NOMO-1 treated with DMSO at 0.1 percent for 48 hours (cell line): ENCODE measurements at regions not wholly inside any gene's neighbourhood (a gene's known extent, or its start where the extent isn't known, plus 50 kb on each side); places are given as distances from the start of the nearest gene placed in this dataset.
"Not testable (repeated sequence)": the region's sequence is repeated elsewhere in the genome, so short reads cannot be mapped to it uniquely, and the experiment has no call there.

Source experiments
- DNase-seq: peaks from one replicate; lab custom pipeline; 2025; ENCODE audit not compliant: unreplicated experiment; lab: John Stamatoyannopoulos, UW

DNA sequence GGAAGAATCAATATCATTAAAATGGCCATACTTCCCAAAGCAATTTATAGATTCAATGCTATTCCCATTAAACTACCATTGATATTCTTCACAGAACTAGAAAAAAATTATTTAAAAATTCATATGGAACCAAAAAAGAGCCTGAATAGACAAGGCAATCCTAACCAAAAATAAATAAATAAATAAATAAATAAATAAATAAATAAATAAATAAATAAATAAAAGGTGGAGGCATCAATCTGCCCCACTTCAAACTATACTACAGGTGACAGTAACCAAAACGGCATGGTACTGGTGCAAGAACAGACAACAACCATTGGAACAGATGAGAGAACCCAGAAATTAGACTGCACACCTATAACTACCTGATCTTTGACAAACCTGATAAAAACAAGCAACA lies 598.5 kb upstream of the GRM3 start:
- DNase-seq, result not testable (repeated sequence)

DNA sequence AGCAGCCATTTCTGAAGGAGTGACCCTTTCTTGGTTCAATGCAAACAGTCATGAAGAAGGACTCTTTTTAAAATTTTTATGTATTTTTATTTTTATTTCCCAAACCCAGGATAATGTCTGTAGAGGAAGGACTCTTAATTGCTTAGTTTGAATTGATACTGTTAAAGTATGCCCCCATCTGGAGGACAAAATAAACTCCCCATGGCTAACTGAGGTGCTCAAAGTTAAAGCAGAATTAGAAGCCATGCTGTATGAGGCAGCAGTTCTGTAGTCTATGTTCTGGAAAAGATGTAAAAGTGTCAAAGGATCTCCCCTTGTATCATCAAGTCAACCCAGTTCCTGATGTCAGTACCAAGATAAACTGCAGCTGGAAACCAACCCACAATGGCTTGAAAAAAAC lies 617.9 kb upstream of the GRM3 start:
- DNase-seq, result no peak

DNA sequence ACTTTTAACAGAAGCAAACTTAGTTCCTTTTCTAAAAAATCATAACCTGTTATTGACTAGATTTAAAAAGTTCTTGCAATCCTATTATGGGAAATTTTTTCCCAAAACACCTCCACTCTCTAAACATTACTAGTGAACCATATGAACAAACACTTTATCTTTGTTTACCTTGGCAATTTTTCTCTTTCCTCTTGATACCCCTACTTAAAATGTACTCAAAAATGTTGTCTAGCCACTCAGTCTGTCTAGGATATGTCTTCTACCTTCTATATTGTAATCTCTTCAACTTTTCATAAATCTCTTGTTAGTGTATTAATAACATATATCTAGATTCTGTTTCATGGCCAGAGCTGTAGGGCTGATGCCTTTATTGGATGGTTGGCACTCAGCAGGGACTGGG lies 630.0 kb upstream of the GRM3 start:
- no peak for DNase-seq

DNA sequence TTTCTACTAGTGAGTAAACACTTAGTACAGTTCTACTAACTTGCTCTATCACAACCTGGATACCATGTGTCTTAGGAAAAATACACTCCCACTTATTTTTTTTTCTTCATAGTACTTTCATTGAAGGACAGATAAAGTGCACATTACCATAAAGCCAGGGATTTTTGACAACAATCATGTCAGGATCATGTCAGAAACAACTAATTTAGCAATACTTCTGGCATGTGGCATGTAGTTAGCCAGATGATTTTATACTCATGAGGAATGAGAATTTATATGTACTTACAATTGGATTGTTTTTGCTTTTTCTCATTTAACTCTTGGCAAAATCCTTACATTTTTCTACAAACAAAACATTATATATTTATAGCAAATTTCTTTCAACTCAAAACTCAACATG lies 630.7 kb upstream of the GRM3 start:
- DNase-seq, result no peak

DNA sequence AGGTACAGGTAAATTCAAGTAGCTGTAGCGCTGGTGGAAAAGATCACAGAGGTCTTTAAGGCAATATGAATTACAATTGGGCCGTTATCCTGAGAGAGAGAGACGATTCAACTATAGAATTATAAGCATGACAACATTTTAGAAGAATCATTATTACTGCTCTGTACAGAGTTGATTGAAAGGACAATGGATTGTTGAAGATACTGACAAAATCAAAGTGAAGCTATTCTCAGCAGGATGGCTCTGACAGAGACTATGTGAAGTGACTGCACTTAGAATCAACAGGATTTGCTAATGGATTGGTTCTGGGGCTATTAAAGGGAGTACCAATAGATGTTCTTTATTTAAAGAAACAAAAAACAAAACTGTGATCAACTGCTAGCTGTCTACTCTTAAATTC lies 634.8 kb upstream of the GRM3 start:
- no peak for DNase-seq

DNA sequence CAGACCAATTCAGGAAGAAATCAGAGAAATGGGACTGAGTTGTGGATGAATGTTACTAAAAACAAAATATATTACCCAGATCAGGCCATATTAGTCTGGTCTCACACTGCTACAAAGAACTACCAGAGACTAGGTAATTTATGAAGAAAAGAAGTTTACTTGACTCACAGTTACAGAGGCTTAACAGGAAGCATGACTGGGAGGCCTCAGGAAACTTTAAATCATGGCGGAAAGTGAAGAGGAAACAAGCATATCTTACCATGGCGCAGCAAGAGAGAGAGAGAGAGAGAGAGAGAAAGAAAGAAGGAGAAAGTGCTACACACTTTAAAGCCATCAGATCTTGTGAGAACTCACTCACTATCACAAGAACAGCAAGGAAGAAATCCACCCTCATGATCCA lies 636.8 kb upstream of the GRM3 start:
- DNase-seq, result no peak

DNA sequence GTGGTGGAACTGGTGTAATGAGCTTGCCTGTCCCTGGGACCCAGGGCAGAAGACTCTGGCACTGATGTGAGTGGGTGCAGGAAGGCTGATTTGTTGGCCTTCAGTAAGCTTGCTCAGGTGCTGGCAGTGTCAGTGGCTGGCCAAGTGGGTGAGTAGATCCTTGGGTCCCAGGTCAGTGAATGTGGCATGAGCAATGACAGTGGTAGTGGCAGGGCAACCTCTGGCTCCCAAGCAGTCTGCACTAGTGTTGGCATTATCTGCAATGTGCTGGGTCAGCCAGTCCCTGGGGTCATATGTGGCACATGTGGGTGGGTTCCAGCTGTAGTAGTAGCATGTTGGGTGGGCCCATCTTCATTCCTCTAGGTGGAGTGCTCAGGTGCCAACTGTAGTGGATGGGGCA lies 640.9 kb upstream of the GRM3 start:
- no peak for DNase-seq

DNA sequence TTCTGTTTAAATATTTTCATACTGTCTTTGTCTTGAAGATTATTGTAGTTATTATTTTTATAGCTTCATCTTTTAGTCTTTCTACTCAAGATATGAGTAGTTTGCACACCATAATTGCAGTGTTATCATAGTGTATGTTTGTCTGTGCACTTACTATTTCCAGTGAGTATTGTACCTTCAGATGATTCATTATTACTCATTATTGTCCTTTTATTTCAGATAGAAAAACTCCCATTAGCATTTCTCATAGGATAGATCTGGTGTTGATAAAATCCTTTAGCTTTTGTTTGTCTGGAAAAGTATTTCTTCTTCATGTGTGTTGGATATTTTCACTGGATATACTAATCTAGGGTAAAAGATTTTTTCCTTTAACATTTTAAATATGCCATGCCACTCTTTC lies 646.2 kb upstream of the GRM3 start:
- no peak for DNase-seq

DNA sequence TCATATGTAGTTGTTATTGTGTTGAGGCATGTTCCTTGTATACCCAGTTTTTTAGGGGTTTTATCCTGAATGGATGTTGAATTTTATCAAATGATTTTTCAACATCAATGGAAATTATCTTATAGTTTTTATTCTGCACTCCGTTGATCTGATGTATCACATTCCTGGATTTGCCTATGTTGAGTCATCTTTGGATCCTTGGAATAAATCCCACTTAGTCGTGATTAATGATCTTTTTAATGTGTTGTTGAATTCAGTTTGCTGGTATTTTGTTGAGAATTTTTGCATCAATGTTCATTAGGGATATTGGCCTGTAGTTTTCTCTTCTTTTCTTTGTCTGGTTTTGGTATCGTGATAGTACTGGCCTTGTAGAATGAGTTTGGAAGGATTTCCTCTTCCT lies 648.6 kb upstream of the GRM3 start:
- DNase-seq, result no peak

DNA sequence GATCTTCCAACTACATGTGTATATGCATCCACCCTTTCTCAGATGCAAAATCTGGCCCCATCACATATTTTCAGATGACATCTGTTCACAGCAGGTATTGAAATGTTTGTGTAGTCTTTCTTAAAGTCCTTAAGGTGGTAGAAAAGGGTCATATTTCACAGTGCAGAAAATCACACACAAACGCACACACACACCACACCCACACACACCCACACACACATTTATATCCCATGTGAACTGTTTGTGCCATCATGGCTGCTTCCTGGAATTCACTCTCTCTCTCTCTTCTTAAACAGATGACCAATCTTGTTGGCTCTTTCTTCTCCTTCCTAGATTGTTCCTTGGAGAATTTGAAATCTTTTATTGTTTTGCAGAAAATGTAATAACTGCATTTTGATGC lies 663.0 kb upstream of the GRM3 start:
- no peak for DNase-seq

DNA sequence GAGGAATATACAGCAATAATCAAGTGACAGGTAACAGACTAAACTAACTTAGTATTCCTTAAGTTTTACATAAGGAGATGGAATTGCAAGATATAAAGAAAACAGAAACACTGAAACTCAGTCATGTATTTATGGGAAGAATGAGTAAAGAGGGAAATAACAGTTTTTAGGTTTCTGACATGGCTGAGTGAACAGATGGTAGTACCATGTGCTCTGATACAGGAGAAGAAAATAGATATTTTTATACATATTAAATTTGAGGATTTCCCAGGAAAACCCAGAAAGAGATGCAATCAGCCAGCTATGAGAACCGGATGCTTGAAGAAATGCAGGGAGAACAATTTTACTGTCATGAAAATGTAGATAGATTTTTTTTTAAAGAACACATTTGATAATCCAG lies 669.5 kb upstream of the GRM3 start:
- no peak for DNase-seq

DNA sequence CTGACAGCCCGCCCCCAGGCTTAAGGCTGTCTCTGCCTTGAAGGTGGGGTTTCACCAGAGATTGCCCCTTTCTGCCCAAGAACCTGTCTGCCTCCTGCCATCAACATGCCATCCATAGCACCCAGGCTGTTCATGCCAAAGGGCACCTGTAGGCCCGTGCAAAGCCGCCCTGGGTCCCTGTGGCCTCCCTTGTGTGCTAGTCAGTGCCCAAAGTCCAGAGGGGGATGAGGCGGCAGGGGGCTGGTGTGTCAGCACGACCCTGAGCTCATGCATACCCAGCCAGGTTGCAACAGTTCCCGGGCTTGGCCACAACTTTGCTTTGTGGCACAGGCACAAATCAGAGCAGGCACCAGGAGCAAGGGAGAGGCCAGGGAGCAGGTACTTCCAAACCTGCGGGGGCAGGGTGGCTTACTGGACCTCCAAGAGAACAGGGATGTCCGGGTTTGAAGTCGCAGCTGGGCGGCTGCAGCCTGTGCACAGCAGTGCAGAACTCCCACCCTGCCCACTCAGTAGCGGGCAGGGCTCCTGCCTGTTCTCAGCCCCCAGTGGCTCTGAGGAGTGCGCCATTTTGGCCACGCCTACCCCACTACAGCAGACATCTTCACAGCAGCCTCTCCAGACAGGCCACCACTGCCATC lies 671.1 kb upstream of the GRM3 start:
- DNase-seq, result no peak

DNA sequence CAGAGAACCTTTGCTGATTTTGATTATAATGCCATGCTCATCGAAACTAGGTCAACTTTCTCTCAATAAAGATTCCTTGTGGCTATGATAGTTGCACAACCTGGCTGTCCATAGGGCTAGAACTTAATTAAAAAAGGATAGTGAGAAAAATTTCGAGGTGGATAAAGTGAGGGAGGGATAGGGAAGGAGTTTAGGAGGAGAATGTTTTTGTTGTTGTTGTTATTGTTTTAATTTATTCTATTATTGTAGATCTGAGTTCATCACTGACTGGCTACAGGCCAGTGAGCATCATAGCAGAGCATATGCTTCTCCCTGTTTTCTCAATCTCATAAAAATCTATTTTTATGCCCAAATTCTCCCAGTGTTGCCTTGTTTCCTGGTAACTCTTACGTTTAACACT lies 688.7 kb upstream of the GRM3 start:
- DNase-seq, result no peak

DNA sequence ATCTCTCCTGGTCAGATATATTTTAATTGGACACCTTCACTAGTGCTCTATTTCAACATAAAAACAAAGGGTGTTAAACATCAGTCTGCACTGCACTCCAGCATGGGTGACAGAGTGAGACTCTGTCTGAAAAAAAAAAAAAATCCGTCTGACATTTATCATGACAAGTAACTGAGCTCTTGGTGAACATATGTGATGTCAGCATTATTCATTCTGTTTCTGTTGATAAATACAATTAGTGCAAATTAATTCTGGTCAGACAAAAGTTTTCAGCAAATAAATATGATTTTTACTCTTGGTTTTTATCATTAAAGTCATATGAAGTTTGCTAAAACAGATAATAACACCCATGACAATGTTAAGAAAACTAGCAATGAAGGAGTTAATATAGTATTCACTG lies 692.8 kb upstream of the GRM3 start:
- no peak for DNase-seq

DNA sequence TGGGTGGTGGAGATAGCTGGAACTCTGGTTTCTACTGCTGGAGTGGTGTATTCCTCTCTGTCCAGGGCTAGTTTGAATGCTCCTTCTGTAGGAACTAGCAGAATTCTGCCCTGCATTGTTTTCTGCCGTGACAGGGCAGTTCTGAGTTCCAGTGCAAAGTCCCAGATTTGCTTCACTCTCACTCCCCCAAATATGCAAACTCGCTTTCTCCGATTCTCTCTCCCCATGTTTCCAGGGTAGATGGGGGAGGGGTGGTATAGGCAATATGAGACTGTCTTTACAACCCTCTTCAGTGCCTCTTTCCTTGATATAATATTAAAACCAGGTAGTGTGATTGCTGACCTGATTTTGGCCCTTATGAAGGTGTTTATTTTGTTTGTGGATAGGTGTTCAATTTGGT lies 693.3 kb upstream of the GRM3 start:
- no peak for DNase-seq

DNA sequence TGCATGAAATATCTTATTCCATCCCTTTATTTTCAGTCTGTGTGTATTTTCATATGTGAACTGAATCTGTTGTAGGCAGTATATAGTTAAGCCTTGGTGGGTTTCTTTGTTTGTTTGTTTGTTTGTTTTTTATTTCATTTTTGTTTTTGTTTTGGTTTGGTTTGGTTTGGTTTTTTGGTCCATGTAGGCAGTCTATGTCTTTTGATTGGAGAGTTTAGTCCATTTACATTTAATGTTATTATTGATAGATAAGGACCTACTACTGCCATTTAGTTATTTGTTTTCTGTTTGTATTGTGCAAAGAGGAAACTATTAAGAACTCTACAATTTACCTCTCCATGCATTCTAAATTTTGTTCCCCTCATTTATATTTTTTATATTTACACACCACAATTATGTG lies 695.9 kb upstream of the GRM3 start:
- no peak for DNase-seq

DNA sequence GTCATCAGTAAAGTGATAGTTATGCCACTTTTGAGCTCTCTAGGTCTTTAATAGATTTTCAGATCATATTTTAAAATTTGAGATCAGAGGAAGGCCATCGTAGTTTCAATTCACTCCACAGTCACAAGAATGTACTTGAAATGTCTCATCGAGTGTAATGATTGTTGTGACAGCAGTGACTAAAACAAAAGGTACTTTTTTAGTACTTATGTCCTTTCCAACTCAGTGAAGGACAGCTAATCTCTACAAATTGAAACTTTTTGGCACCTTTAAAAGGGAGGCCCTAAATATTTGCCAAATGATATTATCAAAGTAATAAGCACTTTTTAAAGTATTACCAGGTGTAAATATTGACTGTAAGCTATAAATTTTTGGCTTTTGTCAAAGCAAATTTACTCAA lies 702.9 kb upstream of the GRM3 start:
- no peak for DNase-seq

DNA sequence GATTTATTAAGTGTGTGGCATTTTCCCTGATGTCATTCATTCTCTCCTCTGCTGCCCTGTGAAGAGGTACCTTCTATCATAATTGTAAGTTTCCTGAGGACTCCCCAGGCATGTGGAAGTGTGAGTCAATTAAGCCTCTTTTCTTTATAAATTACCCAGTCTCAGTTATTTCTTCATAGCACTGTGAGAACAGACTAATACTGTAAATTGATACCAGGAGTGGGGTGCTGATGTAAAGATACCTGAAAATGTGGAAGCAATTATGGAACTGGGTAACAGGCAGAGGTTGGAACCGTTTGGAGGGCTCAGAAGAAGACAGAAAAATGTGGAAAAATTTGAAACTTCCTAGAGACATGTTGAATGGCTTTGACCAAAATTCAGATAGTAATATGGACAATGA lies 711.8 kb upstream of the GRM3 start:
- DNase-seq, result no peak

DNA sequence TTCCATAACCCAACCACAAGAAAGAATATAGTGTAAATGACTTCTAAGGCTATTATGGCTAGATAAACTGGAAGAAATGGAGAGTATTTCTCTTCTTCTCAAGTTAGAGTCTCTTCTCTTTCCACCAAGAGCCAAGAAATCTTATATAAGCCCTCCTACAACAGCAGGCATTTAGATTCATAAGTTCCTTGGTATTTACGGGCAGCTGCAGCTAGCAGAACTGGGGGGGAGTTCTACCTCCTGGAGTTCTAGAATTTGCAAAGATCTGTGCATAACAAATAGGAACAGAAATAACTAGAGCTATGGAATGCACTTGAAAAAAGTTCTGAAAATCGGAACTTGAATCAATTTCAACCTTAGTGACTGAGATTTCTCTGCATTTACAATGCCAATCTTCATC lies 715.2 kb upstream of the GRM3 start:
- no peak for DNase-seq

DNA sequence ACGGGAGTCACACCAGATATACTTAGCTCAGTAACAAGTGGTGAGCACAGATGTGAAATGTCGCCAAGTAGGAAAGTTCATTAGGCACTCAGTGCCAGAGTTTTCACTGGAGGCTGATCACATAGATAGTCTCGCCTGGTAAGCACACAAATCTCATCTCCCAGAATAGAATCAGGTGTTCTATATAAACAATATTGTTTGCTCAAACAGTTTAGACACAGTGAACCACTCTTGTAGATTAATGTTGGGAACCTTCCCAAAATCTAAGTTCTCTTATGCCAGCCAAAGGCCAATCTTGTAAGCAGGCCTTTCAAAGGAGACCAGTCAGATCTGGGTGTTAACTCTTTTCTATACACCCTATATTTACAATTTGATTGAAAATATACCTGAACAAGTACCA lies 716.5 kb upstream of the GRM3 start:
- DNase-seq, result no peak

DNA sequence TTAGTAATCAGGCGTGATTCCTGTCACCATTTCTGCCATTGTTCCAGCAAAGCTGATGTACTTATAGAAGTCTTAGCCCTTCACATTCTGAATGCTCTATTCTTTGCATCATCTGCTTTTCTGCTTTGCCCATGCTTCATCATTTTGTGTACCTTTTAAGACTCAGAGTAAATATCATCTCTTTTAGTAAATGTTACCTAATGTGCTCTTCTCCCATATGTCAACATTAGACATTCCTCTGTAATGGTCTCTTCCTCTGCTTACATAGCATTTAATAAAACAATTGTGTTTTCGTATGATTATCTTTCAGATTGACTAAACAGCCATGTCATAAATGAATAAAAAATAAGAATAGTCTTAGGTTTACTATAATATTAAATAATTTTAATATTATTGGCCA lies 719.6 kb upstream of the GRM3 start:
- no peak for DNase-seq

DNA sequence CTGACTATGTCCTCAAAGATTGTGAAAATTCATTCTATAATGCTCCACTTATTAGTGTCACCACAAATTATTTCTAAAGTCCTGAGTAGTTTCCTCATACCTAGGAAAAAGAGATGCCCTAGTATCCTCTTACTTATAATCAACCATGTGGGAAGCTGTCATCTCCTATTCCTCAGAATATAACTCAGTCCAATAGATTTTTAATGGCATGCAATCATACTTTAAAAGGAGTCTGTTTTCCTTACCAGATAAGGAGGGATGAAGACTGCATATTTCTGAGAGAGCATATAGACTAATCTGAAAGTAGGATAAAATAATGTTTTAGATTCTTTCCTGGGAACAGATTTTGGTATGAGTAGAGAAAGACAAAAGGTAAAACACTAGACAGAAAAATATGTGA lies 727.7 kb upstream of the GRM3 start:
- no peak for DNase-seq

DNA sequence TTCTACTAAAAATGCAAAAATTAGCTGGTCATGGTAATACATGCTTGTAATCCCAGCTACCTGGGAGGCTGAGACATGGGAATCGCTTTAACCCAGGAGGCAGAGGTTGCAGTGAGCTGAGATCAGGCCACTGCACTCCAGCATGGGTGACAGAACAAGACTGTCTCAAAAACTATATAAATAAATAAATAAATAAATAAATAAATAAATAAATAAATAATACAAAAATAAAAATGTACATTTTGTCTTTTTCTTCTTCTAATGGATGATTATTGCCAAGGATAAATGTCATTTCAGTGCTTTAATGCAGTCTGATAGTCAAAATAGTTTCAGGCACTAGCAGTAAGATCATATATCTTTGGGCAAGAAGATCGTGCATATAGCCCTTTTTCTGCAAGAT lies 727.6 kb upstream of the SEMA3D start:
- DNase-seq, result no peak

DNA sequence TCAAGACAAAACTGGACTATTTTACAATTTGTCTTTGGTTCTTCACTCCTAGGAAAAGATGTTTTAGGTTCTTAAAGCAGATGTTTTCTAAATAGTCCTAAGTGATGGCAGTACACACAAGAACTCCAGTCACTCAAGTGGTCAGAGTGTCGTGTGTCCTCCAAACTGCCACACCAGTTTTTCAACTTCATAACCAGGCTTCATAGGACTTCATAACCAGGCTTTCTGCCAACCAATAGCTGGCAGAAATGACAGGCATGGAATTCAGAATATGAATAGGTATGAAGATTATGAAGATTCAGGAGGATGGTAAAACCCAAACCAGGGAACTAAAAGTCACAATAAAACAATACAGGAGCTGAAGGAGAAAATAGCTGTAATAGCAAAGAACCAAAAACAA lies 721.2 kb upstream of the SEMA3D start:
- DNase-seq, result no peak
